ENCODE measurements at regions not wholly inside any gene's neighbourhood (a gene's known extent, or its start where the extent isn't known, plus 50 kb on each side); places are given as distances from the start of the nearest gene placed in this dataset.

DNA sequence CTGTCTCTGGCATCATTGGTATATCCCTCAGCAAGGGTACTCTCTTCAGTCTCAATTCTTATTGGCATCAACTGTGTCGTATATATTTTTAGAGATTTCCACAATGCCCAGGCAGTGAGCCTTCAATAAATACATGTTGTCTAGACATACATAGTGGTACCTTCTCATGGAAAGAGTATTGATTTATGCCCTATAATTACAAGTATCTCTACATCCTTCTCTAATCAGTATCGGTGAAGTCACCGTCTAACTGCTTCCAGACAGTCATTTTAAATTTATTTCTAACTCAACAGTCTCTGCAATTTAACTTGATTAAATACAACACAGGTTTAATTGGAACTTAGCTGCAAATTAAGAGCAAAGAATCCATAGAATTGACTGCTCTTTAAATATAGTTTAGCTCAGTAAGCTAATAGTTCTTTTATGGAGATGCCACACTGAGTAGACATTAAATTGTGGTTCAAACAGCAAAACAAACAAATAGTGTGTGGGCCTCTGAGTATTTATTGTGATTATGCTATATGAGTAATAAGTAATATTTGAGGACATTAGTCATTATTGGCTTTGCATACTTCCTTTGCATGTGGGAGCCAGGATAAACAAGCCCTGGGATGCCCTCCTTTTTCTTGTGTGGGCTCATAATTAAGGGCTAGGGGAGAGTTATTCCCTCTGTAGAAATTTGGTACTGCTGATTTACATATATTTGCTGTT is 126.9 kb upstream of the DUSP10 start (continued):
- TF ChIP-seq NFIC (IDR thresholded peaks at IDR 0.05; ENCODE audit: borderline replicate concordance) (peak; percentile 85), SIN3A (IDR thresholded peaks at IDR 0.05; ENCODE audit: borderline replicate concordance, low read depth, low read length) (no peak), RXRA (IDR thresholded peaks at IDR 0.05; ENCODE audit: borderline replicate concordance, low read depth) (peak; percentile 13; the same call in 1 of the 2 replicates), GABPA (IDR thresholded peaks at IDR 0.05; ENCODE audit: low read depth) (no peak), POLR2AphosphoS5 (IDR thresholded peaks at IDR 0.05; ENCODE audit: low read depth, low read length) (no peak), ELF1 (IDR thresholded peaks at IDR 0.05) (no peak), FOXJ3 (CRISPR knock-in tag; IDR thresholded peaks at IDR 0.05) (no peak), JUND (IDR thresholded peaks at IDR 0.05) (peak; percentile 51; the same call in 1 of the 2 replicates), FOXM1 (IDR thresholded peaks at IDR 0.05; ENCODE audit: low read depth) (no peak), TAF1 (IDR thresholded peaks at IDR 0.05; ENCODE audit: borderline replicate concordance, low read depth, low read length) (no peak), MXI1 (IDR thresholded peaks at IDR 0.05; ENCODE audit: low read depth, low read length) (no peak), NRF1 (IDR thresholded peaks at IDR 0.05; ENCODE audit: low read depth, low read length) (no peak), TCF12 (IDR thresholded peaks at IDR 0.05) (peak; percentile 48)
- TF ChIP-seq, protein P1, sequence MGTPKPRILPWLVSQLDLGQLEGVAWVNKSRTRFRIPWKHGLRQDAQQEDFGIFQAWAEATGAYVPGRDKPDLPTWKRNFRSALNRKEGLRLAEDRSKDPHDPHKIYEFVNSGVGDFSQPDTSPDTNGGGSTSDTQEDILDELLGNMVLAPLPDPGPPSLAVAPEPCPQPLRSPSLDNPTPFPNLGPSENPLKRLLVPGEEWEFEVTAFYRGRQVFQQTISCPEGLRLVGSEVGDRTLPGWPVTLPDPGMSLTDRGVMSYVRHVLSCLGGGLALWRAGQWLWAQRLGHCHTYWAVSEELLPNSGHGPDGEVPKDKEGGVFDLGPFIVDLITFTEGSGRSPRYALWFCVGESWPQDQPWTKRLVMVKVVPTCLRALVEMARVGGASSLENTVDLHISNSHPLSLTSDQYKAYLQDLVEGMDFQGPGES (IDR thresholded peaks at IDR 0.05; ENCODE audit: low read depth, low read length) = no peak
- TF ChIP-seq, protein P2, sequence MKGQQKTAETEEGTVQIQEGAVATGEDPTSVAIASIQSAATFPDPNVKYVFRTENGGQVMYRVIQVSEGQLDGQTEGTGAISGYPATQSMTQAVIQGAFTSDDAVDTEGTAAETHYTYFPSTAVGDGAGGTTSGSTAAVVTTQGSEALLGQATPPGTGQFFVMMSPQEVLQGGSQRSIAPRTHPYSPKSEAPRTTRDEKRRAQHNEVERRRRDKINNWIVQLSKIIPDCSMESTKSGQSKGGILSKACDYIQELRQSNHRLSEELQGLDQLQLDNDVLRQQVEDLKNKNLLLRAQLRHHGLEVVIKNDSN (IDR thresholded peaks at IDR 0.05; ENCODE audit: borderline replicate concordance, low read depth) = no peak
- TF ChIP-seq, protein P3, sequence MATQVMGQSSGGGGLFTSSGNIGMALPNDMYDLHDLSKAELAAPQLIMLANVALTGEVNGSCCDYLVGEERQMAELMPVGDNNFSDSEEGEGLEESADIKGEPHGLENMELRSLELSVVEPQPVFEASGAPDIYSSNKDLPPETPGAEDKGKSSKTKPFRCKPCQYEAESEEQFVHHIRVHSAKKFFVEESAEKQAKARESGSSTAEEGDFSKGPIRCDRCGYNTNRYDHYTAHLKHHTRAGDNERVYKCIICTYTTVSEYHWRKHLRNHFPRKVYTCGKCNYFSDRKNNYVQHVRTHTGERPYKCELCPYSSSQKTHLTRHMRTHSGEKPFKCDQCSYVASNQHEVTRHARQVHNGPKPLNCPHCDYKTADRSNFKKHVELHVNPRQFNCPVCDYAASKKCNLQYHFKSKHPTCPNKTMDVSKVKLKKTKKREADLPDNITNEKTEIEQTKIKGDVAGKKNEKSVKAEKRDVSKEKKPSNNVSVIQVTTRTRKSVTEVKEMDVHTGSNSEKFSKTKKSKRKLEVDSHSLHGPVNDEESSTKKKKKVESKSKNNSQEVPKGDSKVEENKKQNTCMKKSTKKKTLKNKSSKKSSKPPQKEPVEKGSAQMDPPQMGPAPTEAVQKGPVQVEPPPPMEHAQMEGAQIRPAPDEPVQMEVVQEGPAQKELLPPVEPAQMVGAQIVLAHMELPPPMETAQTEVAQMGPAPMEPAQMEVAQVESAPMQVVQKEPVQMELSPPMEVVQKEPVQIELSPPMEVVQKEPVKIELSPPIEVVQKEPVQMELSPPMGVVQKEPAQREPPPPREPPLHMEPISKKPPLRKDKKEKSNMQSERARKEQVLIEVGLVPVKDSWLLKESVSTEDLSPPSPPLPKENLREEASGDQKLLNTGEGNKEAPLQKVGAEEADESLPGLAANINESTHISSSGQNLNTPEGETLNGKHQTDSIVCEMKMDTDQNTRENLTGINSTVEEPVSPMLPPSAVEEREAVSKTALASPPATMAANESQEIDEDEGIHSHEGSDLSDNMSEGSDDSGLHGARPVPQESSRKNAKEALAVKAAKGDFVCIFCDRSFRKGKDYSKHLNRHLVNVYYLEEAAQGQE (IDR thresholded peaks at IDR 0.05; ENCODE audit: low read depth, low read length) = no peak
- TF ChIP-seq, protein P4, sequence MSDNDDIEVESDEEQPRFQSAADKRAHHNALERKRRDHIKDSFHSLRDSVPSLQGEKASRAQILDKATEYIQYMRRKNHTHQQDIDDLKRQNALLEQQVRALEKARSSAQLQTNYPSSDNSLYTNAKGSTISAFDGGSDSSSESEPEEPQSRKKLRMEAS (IDR thresholded peaks at IDR 0.05; ENCODE audit: low read depth) = no peak

DNA sequence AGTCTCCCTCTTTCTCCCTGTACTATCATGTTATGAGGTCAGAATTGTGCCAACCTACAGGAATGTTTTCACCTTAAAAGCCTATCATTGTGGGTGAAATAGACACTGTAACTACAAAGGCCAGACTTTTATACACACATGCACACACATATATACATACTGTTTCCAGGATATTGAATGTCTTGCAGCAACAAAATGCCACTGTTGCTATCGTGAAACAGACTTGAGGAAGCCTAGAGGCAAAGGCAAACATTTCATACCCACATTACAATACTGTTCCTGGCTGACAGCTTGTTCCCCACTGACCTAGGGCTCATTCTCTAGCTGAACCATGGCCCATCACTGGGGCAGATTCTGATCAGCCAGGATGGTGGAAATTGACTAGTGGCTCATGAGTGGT is 125.1 kb upstream of the DUSP10 start:
- no peak overlapping the region for H3K4me2 ChIP-seq
- peaks cover 5 to 7% of the 10 kb centered on the region in 2 experiments; a peak in 2 of 4 replicates for H3K4me1 ChIP-seq (ENCODE audit: control insufficient read depth in 1 of 2, insufficient read depth in 2 of 2, low read depth in 1 of 2, low read length in 1 of 2)
- no peak overlapping the region for H3K4me3 ChIP-seq (ENCODE audit: low read depth in 2 of 2, low read length in 1 of 2)
- H3K79me2 ChIP-seq (ENCODE audit: insufficient read depth) = no peaks in the 10 kb centered on the region
- H3K27ac ChIP-seq (ENCODE audit: low read depth in 2 of 2, low read length in 1 of 2) = no peak overlapping the region
- no peaks in the 10 kb centered on the region for H3K9me3 ChIP-seq
- H2AFZ ChIP-seq (ENCODE audit: low read depth) = no peak overlapping the region
- H3K9me2 ChIP-seq = no peaks in the 10 kb centered on the region
- 64% methylated on average over 1 of the region's 1 CpG for WGBS (ENCODE audit: low lambda C conversion rate)
- no peaks in the 10 kb centered on the region for H4K20me1 ChIP-seq (ENCODE audit: insufficient read depth)
- H3F3A ChIP-seq (replicated peaks; ENCODE audit: insufficient read depth) = no peaks in the 10 kb centered on the region
- DNase-seq = no peak
- H3K36me3 ChIP-seq (replicated peaks in 1 of 2; ENCODE audit: control insufficient read depth in 1 of 2, insufficient read depth in 2 of 2, low read length in 1 of 2) = no peaks in the 10 kb centered on the region
- no peak overlapping the region for H3K9ac ChIP-seq
- ChIA-PET POLR2A (no interaction called here), CTCF (no interaction called here)
- no peaks in the 10 kb centered on the region for H3K27me3 ChIP-seq (ENCODE audit: insufficient read depth)
- no peak for TF ChIP-seq EP300 (IDR thresholded peaks at IDR 0.05; ENCODE audit: borderline replicate concordance in 1 of 2, low read depth in 1 of 2, low read length in 1 of 2)
- no peak for TF ChIP-seq EZH2phosphoT487 (IDR thresholded peaks at IDR 0.05; ENCODE audit: borderline replicate concordance, low read depth)
